Osteocyte (in vitro differentiated cells): ENCODE measurements at regions not wholly inside any gene's neighbourhood (a gene's known extent, or its start where the extent isn't known, plus 50 kb on each side); places are given as distances from the start of the nearest gene placed in this dataset.
"Not testable (repeated sequence)": the region's sequence is repeated elsewhere in the genome, so short reads cannot be mapped to it uniquely, and the experiment has no call there.

Experiments
- DNase-seq: peaks from one replicate; pipeline ENCODE4 v3.0.0; 2021; ENCODE audit warnings: mixed read lengths; ENCODE audit not compliant: unreplicated experiment; ENCODE audit errors: extremely low spot score
- H3K27ac Mint-ChIP-seq: one replicate; pipeline ENCODE4 v1.8.0; 2021; ENCODE audit warnings: mild to moderate bottlenecking, mixed read lengths; ENCODE audit not compliant: unreplicated experiment
- H3K27me3 Mint-ChIP-seq: one replicate; pipeline ENCODE4 v1.8.0; 2021; ENCODE audit warnings: mixed read lengths; ENCODE audit not compliant: unreplicated experiment
- H3K36me3 Mint-ChIP-seq: one replicate; pipeline ENCODE4 v1.8.0; 2021; ENCODE audit warnings: mixed read lengths; ENCODE audit not compliant: unreplicated experiment
- H3K4me1 Mint-ChIP-seq: one replicate; pipeline ENCODE4 v1.8.0; 2021; ENCODE audit warnings: mixed read lengths; ENCODE audit not compliant: unreplicated experiment
- H3K4me3 Mint-ChIP-seq: one replicate; pipeline ENCODE4 v1.8.0; 2021; ENCODE audit warnings: mild to moderate bottlenecking, moderate library complexity, mixed read lengths; ENCODE audit not compliant: unreplicated experiment
- H3K9me3 Mint-ChIP-seq: one replicate; pipeline ENCODE4 v1.8.0; 2021; ENCODE audit warnings: mixed read lengths; ENCODE audit not compliant: unreplicated experiment
- TF ChIP-seq, protein P1 (sequence below): fragments of 200-600 bp; sonication (generic); IDR thresholded peaks from 2 replicates; pipeline ENCODE4 v1.5.0; 2021; ENCODE audit warnings: antibody characterized with exemption, mild to moderate bottlenecking, moderate library complexity

DNA sequence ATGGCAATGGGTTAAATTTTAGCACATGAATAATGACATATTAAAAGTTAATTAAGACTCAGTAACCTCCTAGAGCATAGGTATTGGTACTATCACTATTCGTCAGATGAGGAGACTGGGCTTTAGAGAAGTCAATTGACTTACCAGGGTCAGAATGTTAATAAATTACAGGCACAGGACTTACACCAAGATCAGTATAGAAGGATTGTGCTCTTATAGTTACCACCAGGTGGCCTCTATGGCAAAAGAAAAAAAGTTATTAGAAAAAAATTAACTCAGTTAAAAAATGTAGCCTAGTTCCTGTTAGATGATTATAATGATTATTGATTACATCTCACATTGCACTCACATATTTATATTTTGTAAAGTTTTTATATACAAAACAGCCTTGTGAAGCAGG lies 1163.7 kb downstream of the FAM181B start:
- no peaks in the 10 kb centered on the region for H3K36me3 Mint-ChIP-seq
- no peak overlapping the region for H3K27ac Mint-ChIP-seq
- peaks cover 5% of the 10 kb centered on the region for H3K27me3 Mint-ChIP-seq
- no peaks in the 10 kb centered on the region for H3K9me3 Mint-ChIP-seq
- no peaks in the 10 kb centered on the region for H3K4me1 Mint-ChIP-seq
- TF ChIP-seq, protein P1, sequence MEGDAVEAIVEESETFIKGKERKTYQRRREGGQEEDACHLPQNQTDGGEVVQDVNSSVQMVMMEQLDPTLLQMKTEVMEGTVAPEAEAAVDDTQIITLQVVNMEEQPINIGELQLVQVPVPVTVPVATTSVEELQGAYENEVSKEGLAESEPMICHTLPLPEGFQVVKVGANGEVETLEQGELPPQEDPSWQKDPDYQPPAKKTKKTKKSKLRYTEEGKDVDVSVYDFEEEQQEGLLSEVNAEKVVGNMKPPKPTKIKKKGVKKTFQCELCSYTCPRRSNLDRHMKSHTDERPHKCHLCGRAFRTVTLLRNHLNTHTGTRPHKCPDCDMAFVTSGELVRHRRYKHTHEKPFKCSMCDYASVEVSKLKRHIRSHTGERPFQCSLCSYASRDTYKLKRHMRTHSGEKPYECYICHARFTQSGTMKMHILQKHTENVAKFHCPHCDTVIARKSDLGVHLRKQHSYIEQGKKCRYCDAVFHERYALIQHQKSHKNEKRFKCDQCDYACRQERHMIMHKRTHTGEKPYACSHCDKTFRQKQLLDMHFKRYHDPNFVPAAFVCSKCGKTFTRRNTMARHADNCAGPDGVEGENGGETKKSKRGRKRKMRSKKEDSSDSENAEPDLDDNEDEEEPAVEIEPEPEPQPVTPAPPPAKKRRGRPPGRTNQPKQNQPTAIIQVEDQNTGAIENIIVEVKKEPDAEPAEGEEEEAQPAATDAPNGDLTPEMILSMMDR, result no peak
- no peak overlapping the region for H3K4me3 Mint-ChIP-seq
- no peak for DNase-seq

DNA sequence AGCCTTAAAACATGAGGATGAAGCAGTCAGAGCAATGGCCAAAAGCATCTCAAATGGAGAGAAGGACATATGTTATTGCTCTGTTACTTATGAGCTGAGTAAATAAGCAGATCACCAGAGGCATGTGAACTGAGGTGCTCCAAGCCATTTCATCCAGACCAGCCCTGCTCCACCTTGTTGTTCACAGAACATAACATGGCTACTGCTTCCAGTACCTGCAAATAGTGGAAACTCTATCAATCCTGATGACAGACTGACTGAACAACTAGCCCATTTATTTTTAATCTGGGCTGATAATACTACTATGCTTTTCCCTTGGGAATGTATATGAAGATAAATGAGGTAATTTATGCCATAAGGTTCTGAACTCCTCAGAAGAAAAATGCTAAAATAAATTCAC lies 1164.7 kb downstream of the FAM181B start:
- Mint-ChIP-seq H3K27ac (no peak overlapping the region), H3K36me3 (no peaks in the 10 kb centered on the region), H3K27me3 (peaks cover 5% of the 10 kb centered on the region), H3K4me1 (no peaks in the 10 kb centered on the region), H3K9me3 (peaks cover 6% of the 10 kb centered on the region), H3K4me3 (no peak overlapping the region)
- TF ChIP-seq, protein P1, result no peak
- DNase-seq, result no peak

DNA sequence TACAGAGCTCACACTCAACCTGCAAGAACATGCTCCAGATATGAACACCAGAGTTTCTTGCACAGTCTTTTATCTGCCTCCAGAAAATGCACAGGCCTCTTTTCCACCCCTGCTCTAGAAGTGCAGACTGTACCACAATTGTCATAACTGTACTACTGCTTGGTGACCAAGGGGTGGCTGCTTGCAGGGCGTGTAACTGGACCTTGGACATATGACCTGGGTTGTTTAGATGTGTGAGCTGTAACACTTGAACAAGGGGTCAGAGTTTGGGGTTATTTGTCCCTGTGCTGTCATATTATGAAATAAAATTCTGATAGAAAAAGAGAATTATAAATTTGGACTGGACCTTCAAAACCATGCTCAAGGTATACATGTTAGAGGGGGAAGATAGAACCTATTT lies 1185.5 kb downstream of the FAM181B start:
- TF ChIP-seq, protein P1, result no peak
- H3K36me3 Mint-ChIP-seq, result no peaks in the 10 kb centered on the region
- no peaks in the 10 kb centered on the region for H3K9me3 Mint-ChIP-seq
- DNase-seq, result no peak
- H3K4me3 Mint-ChIP-seq, result no peak overlapping the region
- no peaks in the 10 kb centered on the region for H3K27me3 Mint-ChIP-seq
- no peaks in the 10 kb centered on the region for H3K4me1 Mint-ChIP-seq
- H3K27ac Mint-ChIP-seq, result no peak overlapping the region

DNA sequence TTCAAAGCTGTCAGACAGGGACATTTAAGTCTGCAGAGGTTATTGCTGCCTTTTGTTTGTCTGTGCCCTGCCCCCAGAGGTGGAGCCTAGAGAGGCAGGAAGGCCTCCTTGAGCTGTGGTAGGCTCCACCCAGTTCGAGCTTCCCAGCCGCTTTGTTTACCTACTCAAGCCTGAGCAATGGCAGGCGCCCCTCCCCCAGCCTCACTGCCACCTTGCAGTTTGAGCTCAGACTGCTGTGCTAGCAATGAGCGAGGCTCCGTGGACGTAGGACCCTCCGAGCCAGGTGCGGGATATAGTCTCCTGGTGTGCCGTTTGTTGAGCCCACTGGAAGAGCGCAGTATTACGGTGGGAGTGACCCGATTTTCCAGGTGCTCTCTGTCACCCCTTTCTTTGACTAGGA lies 1193.9 kb downstream of the FAM181B start:
- H3K4me1 Mint-ChIP-seq, H3K4me3 Mint-ChIP-seq, H3K27ac Mint-ChIP-seq, H3K27me3 Mint-ChIP-seq, DNase-seq, H3K36me3 Mint-ChIP-seq: not testable (repeated sequence)
- peaks cover 17% of the 10 kb centered on the region for H3K9me3 Mint-ChIP-seq

DNA sequence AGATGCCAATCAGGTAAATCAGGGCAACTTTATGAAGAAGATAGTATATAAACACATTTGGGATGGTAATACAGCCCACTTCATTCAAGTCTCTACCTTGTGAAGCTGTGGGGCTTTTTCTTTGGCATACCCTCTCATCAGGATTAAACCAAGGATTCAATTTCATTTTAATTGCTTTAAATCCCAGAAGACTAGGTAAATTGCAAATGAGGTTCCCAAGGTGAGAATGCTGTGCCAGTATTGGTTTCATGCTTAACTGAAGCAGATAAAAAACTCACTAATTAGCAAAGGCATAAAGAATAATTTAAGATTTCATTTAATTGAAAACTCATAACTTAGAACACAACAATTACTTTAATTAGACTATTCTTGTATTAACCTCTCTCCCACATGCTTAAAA lies 1218.1 kb downstream of the FAM181B start:
- TF ChIP-seq, protein P1, result no peak
- H3K27ac Mint-ChIP-seq, result no peak overlapping the region
- no peaks in the 10 kb centered on the region for H3K4me1 Mint-ChIP-seq
- no peak for DNase-seq
- no peaks in the 10 kb centered on the region for H3K36me3 Mint-ChIP-seq
- peaks cover 8% of the 10 kb centered on the region for H3K9me3 Mint-ChIP-seq
- H3K4me3 Mint-ChIP-seq, result no peak overlapping the region
- H3K27me3 Mint-ChIP-seq, result no peaks in the 10 kb centered on the region

DNA sequence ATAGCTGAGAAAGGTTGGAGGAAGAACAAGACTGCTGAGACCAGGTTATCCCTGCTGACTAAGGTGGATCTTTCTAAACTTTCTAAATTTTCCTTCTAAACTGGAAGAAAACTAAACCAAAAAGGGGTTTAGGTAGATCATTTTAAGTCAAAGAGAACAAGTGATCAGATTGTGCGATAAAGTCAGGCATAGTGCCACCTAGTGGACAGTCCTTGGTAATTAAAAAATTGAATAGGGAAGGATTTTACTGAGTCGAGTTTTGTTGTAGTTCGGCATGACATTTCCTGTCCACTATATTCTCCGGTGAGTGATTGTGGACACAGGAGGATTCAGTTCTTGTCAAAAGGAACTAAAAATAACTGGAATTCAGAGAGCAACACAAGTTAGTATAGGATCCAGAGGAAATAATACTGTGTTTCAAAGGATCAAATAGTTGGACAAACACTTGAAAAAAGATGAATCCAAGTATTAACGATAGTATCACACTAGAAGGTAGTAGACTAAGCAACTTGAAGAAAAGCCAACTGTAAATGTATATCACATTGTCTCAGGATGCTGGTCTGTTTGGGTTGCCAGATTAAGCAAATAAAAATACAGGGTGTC lies 1236.4 kb downstream of the FAM181B start:
- Mint-ChIP-seq H3K9me3 (no peaks in the 10 kb centered on the region), H3K4me3 (no peak overlapping the region), H3K27me3 (no peaks in the 10 kb centered on the region), H3K27ac (no peak overlapping the region), H3K4me1 (no peaks in the 10 kb centered on the region), H3K36me3 (no peaks in the 10 kb centered on the region)
- TF ChIP-seq, protein P1, result peak; percentile 69
- DNase-seq, result no peak
